22Rv1 (cell line): ENCODE measurements at regions not wholly inside any gene's neighbourhood (a gene's known extent, or its start where the extent isn't known, plus 50 kb on each side); places are given as distances from the start of the nearest gene placed in this dataset.

Source experiments
- CTCF ChIP-seq: fragments of 450-650 bp; IDR thresholded peaks from 2 replicates; pipeline ENCODE4 v1.5.1; 2017; ENCODE audit warnings: mild to moderate bottlenecking
- ZFX ChIP-seq: fragments of 450-650 bp; IDR thresholded peaks from 2 replicates; pipeline ENCODE4 v1.6.1; 2017; ENCODE audit warnings: antibody characterized with exemption, borderline replicate concordance

- TF ChIP-seq CTCF = no peak
- TF ChIP-seq ZFX = no peak
Observed at GRCh38 chr5:122605236-122605635, 169.6 kb upstream of the SNX2 start.
